GM12891 (cell line): ENCODE measurements at regions not wholly inside any gene's neighbourhood (a gene's known extent, or its start where the extent isn't known, plus 50 kb on each side); places are given as distances from the start of the nearest gene placed in this dataset.

Experiments used
- PAX5 ChIP-seq: IDR thresholded peaks from 2 replicates; pipeline ENCODE4 v1.6.1; 2011; ENCODE audit warnings: low read length, moderate library complexity, mild to moderate bottlenecking; ENCODE audit not compliant: insufficient read depth, severe bottlenecking
- POLR2A ChIP-seq: IDR thresholded peaks from 2 replicates; pipeline ENCODE4 v1.6.1; 2011; ENCODE audit warnings: low read depth, low read length, control low read depth
- POU2F2 ChIP-seq: IDR thresholded peaks from 2 replicates; pipeline ENCODE4 v1.6.1; 2011; ENCODE audit warnings: low read depth, mild to moderate bottlenecking, control low read depth, low read length, moderate library complexity
- TAF1 ChIP-seq: IDR thresholded peaks from 2 replicates; pipeline ENCODE4 v1.6.1; 2011; ENCODE audit warnings: low read depth, low read length, control low read depth

GRCh38 chr2:215617060-215617824, 181.4 kb upstream of the FN1 start:
- TF ChIP-seq PAX5, result no peak
- TF ChIP-seq TAF1, result no peak
- TF ChIP-seq POLR2A, result no peak
- TF ChIP-seq POU2F2, result no peak
